Stimulated activated CD4-positive, alpha-beta T cell treated with anti-CD3 and anti-CD28 coated beads, Interleukin-15, amount 100 ng/mL, for 24 hours (primary cell): ENCODE measurements at regions not wholly inside any gene's neighbourhood (a gene's known extent, or its start where the extent isn't known, plus 50 kb on each side); places are given as distances from the start of the nearest gene placed in this dataset.
"Not testable (repeated sequence)": the region's sequence is repeated elsewhere in the genome, so short reads cannot be mapped to it uniquely, and the experiment has no call there.

Source experiments
- DNase-seq: peaks from one replicate; pipeline ENCODE4 v3.0.0-alpha.2; 2020

- no peak for DNase-seq
Measured at GRCh38 chr7:109835577-109835976, 1255.3 kb upstream of the LRRN3 start.

- no peak for DNase-seq
Measured at GRCh38 chr7:109836016-109836415, 1254.9 kb upstream of the LRRN3 start.

GRCh38 chr7:109842386-109842785, 1248.5 kb upstream of the LRRN3 start:
- DNase-seq, result no peak

DNA sequence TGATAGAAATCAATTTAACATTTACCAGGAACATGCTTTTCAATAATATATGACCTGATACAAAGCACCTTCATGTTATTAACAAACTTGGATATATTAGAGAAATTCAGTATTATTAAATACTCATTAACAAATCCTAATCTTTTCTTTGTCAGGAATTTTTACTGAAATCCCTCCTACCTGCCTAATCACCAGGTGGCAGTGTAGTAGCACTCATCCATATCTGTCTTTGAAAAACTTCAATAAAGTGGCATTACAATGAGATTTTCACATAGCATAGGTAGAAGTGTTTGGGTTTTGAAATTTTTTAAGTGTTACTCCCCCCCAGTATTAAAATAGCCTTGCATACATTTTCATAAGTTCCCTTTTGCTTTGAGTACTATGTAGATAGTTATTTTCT, 1246.6 kb upstream of the LRRN3 start:
- DNase-seq, result peak; percentile 3

GRCh38 chr7:109864230-109864629, 1226.7 kb upstream of the LRRN3 start:
- DNase-seq, result no peak

DNA sequence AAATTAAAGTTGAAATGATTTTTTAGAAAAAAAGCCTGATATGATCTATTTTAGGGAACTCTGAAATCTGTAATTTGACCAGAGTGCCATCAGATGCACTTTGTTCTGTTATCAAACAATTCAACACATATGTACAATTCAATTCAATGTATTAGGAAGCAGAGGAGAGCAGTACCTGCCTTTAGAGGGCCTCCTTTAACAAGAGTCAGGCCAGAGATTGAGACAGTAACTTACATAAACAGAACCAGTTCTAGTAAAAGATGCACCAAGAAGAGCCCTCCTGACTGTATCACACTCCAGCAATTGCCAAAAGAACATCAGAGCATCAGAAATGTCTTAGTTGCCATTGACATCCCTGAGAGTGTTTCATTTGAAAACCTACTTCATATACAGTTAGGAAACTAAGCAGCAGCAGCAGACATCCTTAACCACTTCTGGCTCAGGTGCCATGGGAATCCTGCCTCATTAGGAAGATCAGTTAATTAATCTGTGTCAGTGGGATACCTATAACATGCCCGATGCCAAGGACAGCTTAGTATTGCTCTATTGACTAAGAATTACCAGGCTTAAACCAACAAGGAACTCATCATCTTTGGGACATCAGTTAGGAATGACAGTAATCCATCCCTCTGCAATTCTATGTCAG, 1222.6 kb upstream of the LRRN3 start:
- DNase-seq, result no peak

- no peak for DNase-seq
Measured at GRCh38 chr7:109873296-109873695, 1217.6 kb upstream of the LRRN3 start.

- no peak for DNase-seq
Measured at GRCh38 chr7:109879287-109879828, 1211.6 kb upstream of the LRRN3 start.

- no peak for DNase-seq
Measured at GRCh38 chr7:109890622-109891021, 1200.3 kb upstream of the LRRN3 start.

- DNase-seq, result no peak
Measured at GRCh38 chr7:109893231-109893630, 1197.7 kb upstream of the LRRN3 start.

DNA sequence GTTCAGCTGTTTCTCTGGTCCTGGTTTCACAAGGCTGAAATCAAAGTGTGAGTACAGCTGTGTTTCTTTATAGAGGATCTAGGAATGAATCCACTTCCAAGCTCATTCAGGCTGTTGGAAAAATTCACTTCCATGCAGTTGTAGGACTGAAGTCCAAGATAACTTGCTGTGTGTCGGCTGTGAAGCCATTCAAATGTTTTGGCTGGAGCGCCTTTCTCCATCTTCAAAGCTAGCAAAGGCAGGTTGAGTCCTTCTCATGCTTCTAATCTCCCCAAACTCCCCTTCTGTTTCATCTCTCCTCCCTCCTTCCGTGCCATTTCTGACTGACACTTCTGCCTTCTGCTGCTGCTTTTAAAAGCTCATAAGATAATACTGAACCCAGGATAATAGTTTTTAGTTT, 1195.4 kb upstream of the LRRN3 start:
- no peak for DNase-seq

DNA sequence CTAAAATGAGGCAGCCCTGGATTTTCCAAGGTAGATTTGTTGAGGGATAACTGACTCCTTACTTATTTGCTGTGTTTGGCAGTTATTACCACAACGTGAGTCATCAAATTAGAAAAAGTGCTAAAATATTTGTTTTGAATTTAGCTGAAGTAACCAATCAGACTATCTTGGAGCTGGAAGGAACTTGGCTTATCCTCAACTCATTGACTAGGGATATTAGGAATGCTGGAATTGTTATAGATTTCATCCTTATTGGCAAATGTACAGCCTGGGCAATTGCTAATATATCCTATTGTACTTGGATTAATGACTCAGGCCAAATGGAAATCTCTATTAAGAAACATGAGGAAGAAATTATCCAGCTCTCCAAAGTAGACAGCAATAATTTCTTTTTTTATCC, 1189.0 kb upstream of the LRRN3 start:
- DNase-seq, result no peak

- not testable (repeated sequence) for DNase-seq
Measured at GRCh38 chr7:109905368-109906065, 1185.4 kb upstream of the LRRN3 start.

DNA sequence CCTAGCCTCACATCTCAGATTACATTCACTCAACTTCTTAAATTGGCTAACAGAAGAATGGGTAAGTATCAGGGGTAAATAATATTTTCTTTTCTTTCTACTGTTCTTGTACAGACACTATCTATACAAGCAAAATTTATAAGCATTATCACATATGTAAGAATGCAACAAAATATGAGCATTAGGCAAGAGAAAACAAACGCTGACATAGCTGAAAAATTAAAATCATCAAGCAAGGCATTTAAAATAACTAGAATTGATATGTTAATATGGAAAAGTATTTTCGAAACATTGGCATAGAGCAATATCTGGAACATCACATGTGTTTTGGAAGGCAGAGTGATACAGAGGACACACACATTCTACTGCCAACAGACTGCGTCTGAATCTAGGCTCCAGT, 1175.3 kb upstream of the LRRN3 start:
- DNase-seq, result no peak

GRCh38 chr7:109926738-109927137, 1164.2 kb upstream of the LRRN3 start:
- no peak for DNase-seq

GRCh38 chr7:109930049-109930448, 1160.9 kb upstream of the LRRN3 start:
- no peak for DNase-seq

DNA sequence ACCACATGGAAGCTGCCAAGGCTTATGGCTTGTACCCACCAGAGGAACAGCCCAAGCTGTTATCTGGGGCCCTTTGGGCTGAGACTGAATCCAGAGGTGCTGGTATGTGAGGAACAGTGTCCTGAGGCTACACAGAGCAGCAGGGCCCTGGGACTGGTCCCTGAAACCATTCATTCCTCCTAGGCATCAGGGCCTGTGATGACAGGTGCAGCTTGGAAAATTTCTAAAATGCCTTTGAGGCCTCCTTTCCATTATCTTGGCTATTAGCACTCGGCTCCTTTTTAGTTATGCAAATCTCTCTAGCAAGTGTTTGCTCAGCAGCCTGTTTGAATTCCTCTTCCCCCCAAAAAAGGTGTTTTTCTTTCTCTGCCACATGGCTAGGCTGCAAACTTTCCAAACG, 1151.7 kb upstream of the LRRN3 start:
- no peak for DNase-seq

GRCh38 chr7:109945820-109946518, 1145.0 kb upstream of the LRRN3 start:
- no peak for DNase-seq

- no peak for DNase-seq
Measured at GRCh38 chr7:109950256-109950655, 1140.7 kb upstream of the LRRN3 start.

DNA sequence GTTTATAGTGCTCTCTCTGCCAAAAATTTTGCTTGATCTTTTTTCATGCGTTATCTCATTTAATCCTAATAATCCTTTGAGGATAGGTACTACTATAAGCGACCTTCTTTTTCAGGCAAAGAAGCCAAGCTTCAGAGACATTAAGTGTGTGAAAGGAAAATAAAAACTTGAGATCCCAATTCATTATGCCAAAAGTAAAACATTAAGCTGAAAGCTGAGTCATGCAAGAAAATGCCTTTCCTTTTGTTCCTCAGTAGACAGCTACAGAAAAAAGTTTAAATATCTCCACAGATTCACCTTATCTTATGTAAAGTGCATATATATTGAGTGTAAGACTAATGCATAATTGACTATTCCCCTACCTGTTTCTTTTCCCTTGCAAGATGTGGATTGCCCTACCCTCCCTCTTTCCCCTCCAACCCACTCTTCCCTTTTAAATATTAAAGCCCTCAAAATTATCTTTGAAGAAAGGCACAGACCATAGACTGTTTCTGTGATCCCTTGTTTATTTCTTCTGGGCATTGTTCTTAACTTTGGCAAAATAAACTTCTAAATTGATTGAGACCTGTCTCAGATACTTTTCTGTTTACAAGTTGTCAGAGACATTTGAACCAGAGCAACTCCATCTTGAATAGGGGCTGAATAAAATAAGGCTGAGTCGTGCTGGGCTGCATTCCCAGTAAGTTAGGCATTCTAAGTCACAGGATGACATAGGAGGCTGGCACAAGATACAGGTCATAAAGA, 1139.9 kb upstream of the LRRN3 start:
- no peak for DNase-seq

- no peak for DNase-seq
Measured at GRCh38 chr7:109951565-109951928, 1139.4 kb upstream of the LRRN3 start.

DNA sequence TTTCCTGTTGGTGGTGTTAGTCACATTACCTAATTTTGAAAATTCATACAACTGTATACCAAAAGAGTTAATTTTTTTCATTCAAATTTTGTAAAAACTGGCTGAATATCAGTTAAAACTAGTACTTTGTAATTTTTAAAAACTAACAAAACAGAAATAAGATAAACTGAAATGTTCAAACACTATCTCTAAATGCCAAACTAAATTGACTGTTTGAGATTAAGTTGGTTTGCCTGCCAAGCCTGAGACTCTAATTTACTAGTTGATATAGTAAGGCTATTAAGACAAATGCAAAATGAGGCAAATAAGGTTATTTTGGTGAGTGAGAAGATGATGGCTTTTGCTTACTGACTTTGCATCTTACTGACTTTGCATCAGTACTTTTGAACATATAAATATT, 1134.9 kb upstream of the LRRN3 start:
- no peak for DNase-seq

- DNase-seq, result no peak
Measured at GRCh38 chr7:109956916-109957315, 1134.0 kb upstream of the LRRN3 start.
